NB4 (cell line): ENCODE measurements at regions not wholly inside any gene's neighbourhood (a gene's known extent, or its start where the extent isn't known, plus 50 kb on each side); places are given as distances from the start of the nearest gene placed in this dataset.

Experiments used
- POLR2A ChIP-seq: IDR thresholded peaks from 2 replicates; pipeline ENCODE4 v1.6.1; 2011; ENCODE audit warnings: mild to moderate bottlenecking; ENCODE audit not compliant: insufficient read length; ENCODE audit errors: extremely low read depth
- TF ChIP-seq, protein P1 (sequence below): IDR thresholded peaks from one replicate; pipeline ENCODE4 v1.5.1; 2012; ENCODE audit warnings: low read depth, low read length
- TF ChIP-seq, protein P2 (sequence below): IDR thresholded peaks from 2 replicates; pipeline ENCODE4 v1.6.1; 2011; ENCODE audit warnings: low read depth, low read length

DNA sequence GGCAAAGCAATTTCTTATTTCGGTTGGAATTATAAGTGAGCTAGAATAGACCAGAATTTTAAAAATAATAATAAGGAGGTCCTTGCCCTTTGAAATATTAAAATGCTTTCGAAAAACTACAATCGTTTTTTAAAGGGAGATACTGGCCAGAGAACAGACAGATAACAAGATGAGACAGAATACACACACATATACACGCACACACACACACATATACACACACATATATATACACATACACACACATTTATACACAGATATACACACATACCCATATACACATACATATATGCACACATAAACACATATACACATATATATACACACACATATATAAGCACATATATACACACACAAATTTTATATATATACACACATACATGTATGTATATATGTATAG is 175.3 kb upstream of the MIR17HG start:
- TF ChIP-seq, protein P1, sequence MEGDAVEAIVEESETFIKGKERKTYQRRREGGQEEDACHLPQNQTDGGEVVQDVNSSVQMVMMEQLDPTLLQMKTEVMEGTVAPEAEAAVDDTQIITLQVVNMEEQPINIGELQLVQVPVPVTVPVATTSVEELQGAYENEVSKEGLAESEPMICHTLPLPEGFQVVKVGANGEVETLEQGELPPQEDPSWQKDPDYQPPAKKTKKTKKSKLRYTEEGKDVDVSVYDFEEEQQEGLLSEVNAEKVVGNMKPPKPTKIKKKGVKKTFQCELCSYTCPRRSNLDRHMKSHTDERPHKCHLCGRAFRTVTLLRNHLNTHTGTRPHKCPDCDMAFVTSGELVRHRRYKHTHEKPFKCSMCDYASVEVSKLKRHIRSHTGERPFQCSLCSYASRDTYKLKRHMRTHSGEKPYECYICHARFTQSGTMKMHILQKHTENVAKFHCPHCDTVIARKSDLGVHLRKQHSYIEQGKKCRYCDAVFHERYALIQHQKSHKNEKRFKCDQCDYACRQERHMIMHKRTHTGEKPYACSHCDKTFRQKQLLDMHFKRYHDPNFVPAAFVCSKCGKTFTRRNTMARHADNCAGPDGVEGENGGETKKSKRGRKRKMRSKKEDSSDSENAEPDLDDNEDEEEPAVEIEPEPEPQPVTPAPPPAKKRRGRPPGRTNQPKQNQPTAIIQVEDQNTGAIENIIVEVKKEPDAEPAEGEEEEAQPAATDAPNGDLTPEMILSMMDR: no peak
- TF ChIP-seq POLR2A: no peak
- TF ChIP-seq, protein P2, sequence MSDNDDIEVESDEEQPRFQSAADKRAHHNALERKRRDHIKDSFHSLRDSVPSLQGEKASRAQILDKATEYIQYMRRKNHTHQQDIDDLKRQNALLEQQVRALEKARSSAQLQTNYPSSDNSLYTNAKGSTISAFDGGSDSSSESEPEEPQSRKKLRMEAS: no peak
